Breast epithelium (tissue), 4 donors: ENCODE measurements at regions not wholly inside any gene's neighbourhood (a gene's known extent, or its start where the extent isn't known, plus 50 kb on each side); places are given as distances from the start of the nearest gene placed in this dataset.
"Not testable (repeated sequence)": the region's sequence is repeated elsewhere in the genome, so short reads cannot be mapped to it uniquely, and the experiment has no call there.

ENCODE experiments used
- DNase-seq, 2 donors: peaks; one replicate each; pipeline ENCODE4 v3.0.0-alpha.2; 2019; ENCODE audit warnings: low spot score in 2 of 2
- H3K27ac ChIP-seq, 2 donors: fragments of 200-600 bp; sonication (generic) in 1 of 2; one replicate each; pipeline ENCODE4 v1.5.1; 2016 to 2019; ENCODE audit warnings: mild to moderate bottlenecking in 1 of 2
- H3K27me3 ChIP-seq, 2 donors: fragments of 200-600 bp; sonication (generic) in 1 of 2; one replicate each; pipeline versions ENCODE4 v1.5.1 to v1.6.0; 2017 to 2019; ENCODE audit warnings: control low read depth in 1 of 2, mild to moderate bottlenecking in 1 of 2
- H3K36me3 ChIP-seq: fragments of 200-600 bp; one replicate; pipeline ENCODE4 v1.5.1; 2019
- H3K4me1 ChIP-seq, 2 donors: fragments of 200-600 bp; sonication (generic); one replicate each; pipeline ENCODE4 v1.5.1; 2016 to 2019; ENCODE audit warnings: control low read depth in 1 of 2
- H3K4me3 ChIP-seq, 3 donors: fragments of 200-600 bp; sonication (generic); 1 replicate in 2 of 3; 2 replicates in 1 of 3; pipeline ENCODE4 v1.5.1; 2016 to 2019; ENCODE audit warnings: mild to moderate bottlenecking in 3 of 3, moderate library complexity in 2 of 3
- H3K9me3 ChIP-seq, 2 donors: fragments of 200-600 bp; sonication (generic) in 1 of 2; one replicate each; pipeline ENCODE4 v1.5.1; 2016 to 2019; ENCODE audit warnings: control low read depth in 1 of 2
- CTCF ChIP-seq, 3 donors: fragments of 450-650 bp; IDR thresholded peaks; one replicate each; pipeline ENCODE4 v1.5.1; 2016 to 2017; ENCODE audit warnings: antibody characterized with exemption in 3 of 3, mild to moderate bottlenecking in 3 of 3, moderate library complexity in 3 of 3
- POLR2A ChIP-seq: fragments of 450-650 bp; IDR thresholded peaks from one replicate; pipeline ENCODE4 v1.6.1; 2016; ENCODE audit warnings: antibody characterized with exemption, mild to moderate bottlenecking, moderate library complexity
- POLR2AphosphoS5 ChIP-seq, 3 donors: sonication (generic); formaldehyde crosslinking; IDR thresholded peaks; one replicate each; pipeline ENCODE4 v1.6.1; 2017; ENCODE audit warnings: antibody characterized with exemption in 3 of 3
- intact Hi-C: fragments of 100-400 bp; cut with DNase I; formaldehyde crosslinking; loops from one replicate; pipeline ENCODE4 v1.15.1; 2023; ENCODE audit warnings: low total_unique reads

- no peak for TF ChIP-seq POLR2A
- no peak for TF ChIP-seq POLR2AphosphoS5 (IDR thresholded peaks at IDR 0.05)
- TF ChIP-seq CTCF (IDR thresholded peaks at IDR 0.05) = no peak
- no peak overlapping the region for H3K4me3 ChIP-seq
- intact Hi-C loops = loop anchor here (5.0 kb wide), 1 partner anchor 329 kb away; no protein-coding TSS in a partner anchor
- H3K27ac ChIP-seq = no peak overlapping the region
- no peaks in the 10 kb centered on the region for H3K9me3 ChIP-seq
- H3K36me3 ChIP-seq = no peaks in the 10 kb centered on the region
- no peak for DNase-seq
- no peaks in the 10 kb centered on the region for H3K4me1 ChIP-seq
- no peaks in the 10 kb centered on the region for H3K27me3 ChIP-seq
Measured at GRCh38 chr7:15068324-15068723, 165.8 kb upstream of the DGKB start.

- TF ChIP-seq CTCF (IDR thresholded peaks at IDR 0.05) = no peak
- Histone ChIP-seq H3K27me3 (no peaks in the 10 kb centered on the region), H3K4me3 (no peak overlapping the region), H3K36me3 (no peaks in the 10 kb centered on the region), H3K4me1 (no peaks in the 10 kb centered on the region), H3K27ac (no peak overlapping the region), H3K9me3 (no peaks in the 10 kb centered on the region)
- no peak for DNase-seq
- intact Hi-C loops = no loop called here
Measured at GRCh38 chr7:15057272-15057671, 154.7 kb upstream of the DGKB start.

- DNase-seq, H3K27ac ChIP-seq, H3K36me3 ChIP-seq, H3K4me3 ChIP-seq, H3K9me3 ChIP-seq, intact Hi-C loops, H3K4me1 ChIP-seq, H3K27me3 ChIP-seq: not testable (repeated sequence)
Measured at GRCh38 chr7:15054304-15054703, 151.8 kb upstream of the DGKB start.

- no peaks in the 10 kb centered on the region for H3K9me3 ChIP-seq
- TF ChIP-seq POLR2AphosphoS5 (IDR thresholded peaks at IDR 0.05) = no peak
- TF ChIP-seq POLR2A = no peak
- no peaks in the 10 kb centered on the region for H3K4me1 ChIP-seq
- H3K27me3 ChIP-seq = no peaks in the 10 kb centered on the region
- H3K36me3 ChIP-seq = no peaks in the 10 kb centered on the region
- no peak for DNase-seq
- H3K27ac ChIP-seq = no peak overlapping the region
- no peak overlapping the region for H3K4me3 ChIP-seq
- intact Hi-C loops = no loop called here
Measured at GRCh38 chr7:15049157-15049556, 146.6 kb upstream of the DGKB start.

- intact Hi-C loops = no loop called here
- DNase-seq = no peak
- Histone ChIP-seq H3K4me3 (no peak overlapping the region), H3K4me1 (no peaks in the 10 kb centered on the region), H3K27me3 (no peaks in the 10 kb centered on the region), H3K36me3 (no peaks in the 10 kb centered on the region), H3K27ac (no peak overlapping the region), H3K9me3 (no peaks in the 10 kb centered on the region)
- no peak for TF ChIP-seq POLR2AphosphoS5 (IDR thresholded peaks at IDR 0.05)
- TF ChIP-seq POLR2A = no peak
- no peak for TF ChIP-seq CTCF (IDR thresholded peaks at IDR 0.05)
Measured at GRCh38 chr7:15046861-15047260, 144.3 kb upstream of the DGKB start.

- no peak for DNase-seq
- H3K27me3 ChIP-seq = no peaks in the 10 kb centered on the region
- intact Hi-C loops = no loop called here
- no peak overlapping the region for H3K4me3 ChIP-seq
- TF ChIP-seq CTCF (IDR thresholded peaks at IDR 0.05) (no peak), POLR2AphosphoS5 (IDR thresholded peaks at IDR 0.05) (no peak), POLR2A (no peak)
- H3K27ac ChIP-seq = no peak overlapping the region
- no peaks in the 10 kb centered on the region for H3K4me1 ChIP-seq
- no peaks in the 10 kb centered on the region for H3K36me3 ChIP-seq
- H3K9me3 ChIP-seq = no peaks in the 10 kb centered on the region
Measured at GRCh38 chr7:15043931-15044330, 141.4 kb upstream of the DGKB start.
